HEK293 (cell line): ENCODE measurements at regions not wholly inside any gene's neighbourhood (a gene's known extent, or its start where the extent isn't known, plus 50 kb on each side); places are given as distances from the start of the nearest gene placed in this dataset.

Source experiments
- CTCF ChIA-PET: fragments of 350-600 bp; formaldehyde crosslinking; extraction: SDS; loops from one replicate; lab custom pipeline; 2021; ENCODE audit warnings: antibody characterized with exemption; lab: Yijun Ruan, JAX
- POLR2A ChIA-PET: fragments of 300-600 bp; formaldehyde crosslinking; extraction: SDS; loops from one replicate; lab custom pipeline; 2020; ENCODE audit warnings: antibody characterized with exemption, inconsistent platforms; lab: Yijun Ruan, JAX
- H3K27ac ChIP-seq: fragments of 200-500 bp; sonication (Bioruptor generic); 2 replicates; pipeline ENCODE4 v1.5.1; 2014; ENCODE audit warnings: low read depth, low read length, control low read depth, inconsistent platforms; ENCODE audit errors: extremely low read depth
- H3K36me3 ChIP-seq, 2 experiments: fragments of 200-500 bp in 1 of 2; sonication (Bioruptor generic) in 1 of 2; 1 replicate in 1 of 2; 2 replicates in 1 of 2; pipeline ENCODE4 v1.5.1; 2014 to 2017; ENCODE audit warnings: inconsistent platforms in 2 of 2, low read length in 2 of 2; ENCODE audit not compliant: control insufficient read depth in 2 of 2, insufficient read depth in 1 of 2
- H3K4me1 ChIP-seq: fragments of 200-500 bp; sonication (Bioruptor generic); 2 replicates; pipeline ENCODE4 v1.5.1; 2014; ENCODE audit warnings: mild to moderate bottlenecking, low read length, inconsistent platforms; ENCODE audit not compliant: control insufficient read depth, insufficient read depth
- H3K4me3 ChIP-seq: 2 replicates; pipeline ENCODE4 v1.5.1; 2011; ENCODE audit warnings: low read depth, mild to moderate bottlenecking, control low read depth, low read length, moderate library complexity
- H3K9me3 ChIP-seq: fragments of 200-500 bp; sonication (Bioruptor generic); 2 replicates; pipeline ENCODE4 v1.5.1; 2014; ENCODE audit warnings: low read depth, low read length, inconsistent platforms; ENCODE audit not compliant: control insufficient read depth, insufficient read depth
- HIC1 ChIP-seq: fragments of 450-650 bp; formaldehyde crosslinking; IDR thresholded peaks from 2 replicates; pipeline ENCODE4 v1.5.1; 2016; ENCODE audit warnings: missing biosample characterization, missing genetic modification characterization
- OSR2 ChIP-seq: fragments of 450-650 bp; formaldehyde crosslinking; IDR thresholded peaks from 2 replicates; pipeline ENCODE4 v1.5.1; 2016; ENCODE audit warnings: missing biosample characterization, missing genetic modification characterization
- TRIM28 ChIP-seq: IDR thresholded peaks from 2 replicates; pipeline ENCODE4 v1.6.1; 2011; ENCODE audit warnings: low read length, control low read depth, borderline replicate concordance
- ZBTB21 ChIP-seq: fragments of 450-650 bp; formaldehyde crosslinking; IDR thresholded peaks from 2 replicates; pipeline ENCODE4 v1.5.1; 2017; ENCODE audit warnings: missing biosample characterization, missing genetic modification characterization
- ZBTB49 ChIP-seq: fragments of 450-650 bp; formaldehyde crosslinking; IDR thresholded peaks from 2 replicates; pipeline ENCODE4 v1.5.1; 2016; ENCODE audit warnings: missing biosample characterization, missing genetic modification characterization, low read depth
- ZNF114 ChIP-seq: fragments of 450-650 bp; formaldehyde crosslinking; IDR thresholded peaks from 2 replicates; pipeline ENCODE4 v1.5.0; 2017; ENCODE audit warnings: missing biosample characterization, missing genetic modification characterization
- ZNF121 ChIP-seq: fragments of 450-650 bp; formaldehyde crosslinking; IDR thresholded peaks from 2 replicates; pipeline ENCODE4 v1.5.1; 2016; ENCODE audit warnings: missing biosample characterization, missing genetic modification characterization
- ZNF2 ChIP-seq: fragments of 450-650 bp; formaldehyde crosslinking; IDR thresholded peaks from 2 replicates; pipeline ENCODE4 v1.5.1; 2016; ENCODE audit warnings: missing biosample characterization, missing genetic modification characterization
- ZNF239 ChIP-seq: fragments of 450-650 bp; formaldehyde crosslinking; IDR thresholded peaks from 2 replicates; pipeline ENCODE4 v1.5.1; 2016; ENCODE audit warnings: missing biosample characterization, missing genetic modification characterization
- ZNF280C ChIP-seq: fragments of 450-650 bp; formaldehyde crosslinking; IDR thresholded peaks from 2 replicates; pipeline ENCODE4 v1.5.1; 2016; ENCODE audit warnings: missing biosample characterization, missing genetic modification characterization
- ZNF404 ChIP-seq: fragments of 450-650 bp; formaldehyde crosslinking; IDR thresholded peaks from 2 replicates; pipeline ENCODE4 v1.5.1; 2017; ENCODE audit warnings: missing biosample characterization, missing genetic modification characterization
- ZNF518A ChIP-seq: fragments of 450-650 bp; formaldehyde crosslinking; conservative IDR thresholded peaks from 2 replicates; pipeline ENCODE4 v1.5.1; 2016; ENCODE audit warnings: low read depth, missing biosample characterization, missing genetic modification characterization
- ZNF645 ChIP-seq: fragments of 450-650 bp; formaldehyde crosslinking; IDR thresholded peaks from 2 replicates; pipeline ENCODE4; 2016; ENCODE audit warnings: missing biosample characterization, missing genetic modification characterization
- ZNF677 ChIP-seq: fragments of 450-650 bp; IDR thresholded peaks from 2 replicates; pipeline ENCODE4 v1.5.0; 2018; ENCODE audit warnings: missing biosample characterization, mild to moderate bottlenecking, missing genetic modification characterization, moderate library complexity
- ZNF704 ChIP-seq: fragments of 450-650 bp; formaldehyde crosslinking; IDR thresholded peaks from 2 replicates; pipeline ENCODE4 v1.5.1; 2016; ENCODE audit warnings: missing biosample characterization, missing genetic modification characterization
- ZNF747 ChIP-seq: fragments of 450-650 bp; formaldehyde crosslinking; IDR thresholded peaks from 2 replicates; pipeline ENCODE4 v1.5.1; 2016; ENCODE audit warnings: missing biosample characterization, missing genetic modification characterization
- ZNF777 ChIP-seq: fragments of 450-650 bp; formaldehyde crosslinking; IDR thresholded peaks from 2 replicates; pipeline ENCODE4 v1.5.1; 2017; ENCODE audit warnings: missing biosample characterization, missing genetic modification characterization, borderline replicate concordance
- ZNF785 ChIP-seq: fragments of 450-650 bp; formaldehyde crosslinking; IDR thresholded peaks from 2 replicates; pipeline ENCODE4 v1.5.1; 2016; ENCODE audit warnings: missing biosample characterization, missing genetic modification characterization
- ZNF843 ChIP-seq: fragments of 450-650 bp; formaldehyde crosslinking; IDR thresholded peaks from 2 replicates; pipeline ENCODE4 v1.5.1; 2016; ENCODE audit warnings: missing biosample characterization, missing genetic modification characterization

- TF ChIP-seq ZNF677 (tag by site-specific recombination): no peak
- TF ChIP-seq ZNF518A (tag by site-specific recombination): no peak
- no peak for TF ChIP-seq ZNF280C (tag by site-specific recombination)
- no peak for TF ChIP-seq ZNF114 (tag by site-specific recombination)
- TF ChIP-seq ZNF747 (tag by site-specific recombination): no peak
- TF ChIP-seq OSR2 (tag by site-specific recombination): no peak
- TF ChIP-seq ZNF843 (tag by site-specific recombination): no peak
- TF ChIP-seq ZNF239 (tag by site-specific recombination): no peak
- no peak for TF ChIP-seq ZNF2 (tag by site-specific recombination)
- TF ChIP-seq ZNF645: no peak
- no peak for TF ChIP-seq ZNF404 (tag by site-specific recombination)
- no peak for TF ChIP-seq HIC1
- no peak for TF ChIP-seq ZNF121
- no peak for TF ChIP-seq ZNF777 (tag by site-specific recombination)
- no peaks in the 10 kb centered on the region for H3K9me3 ChIP-seq
- no peaks in the 10 kb centered on the region for H3K36me3 ChIP-seq
- no peak overlapping the region for H3K27ac ChIP-seq
- H3K4me3 ChIP-seq: no peak overlapping the region
- H3K4me1 ChIP-seq: no peaks in the 10 kb centered on the region
- CTCF ChIA-PET: interaction anchor here (0.6 kb wide), 1 partner anchor 364 kb away, joined by 4 read pairs; no protein-coding TSS in a partner anchor
- POLR2A ChIA-PET: no interaction called here
These were observed 120.8 kb downstream of the SMIM20 start for GRCh38 chr4:26034849-26035248.

GRCh38 chr4:26035921-26036320, 121.9 kb downstream of the SMIM20 start:
- ChIA-PET POLR2A (no interaction called here), CTCF (no interaction called here)
- no peak overlapping the region for H3K27ac ChIP-seq
- H3K4me3 ChIP-seq: no peak overlapping the region
- H3K9me3 ChIP-seq: no peaks in the 10 kb centered on the region
- no peaks in the 10 kb centered on the region for H3K4me1 ChIP-seq
- no peaks in the 10 kb centered on the region for H3K36me3 ChIP-seq
- TF ChIP-seq ZNF785 (tag by site-specific recombination): no peak
- TF ChIP-seq ZBTB21 (tag by site-specific recombination): no peak
- TF ChIP-seq ZNF704 (tag by site-specific recombination): no peak
- no peak for TF ChIP-seq TRIM28
- no peak for TF ChIP-seq ZNF121
- no peak for TF ChIP-seq ZBTB49 (tag by site-specific recombination)
